ENCODE measurements at regions not wholly inside any gene's neighbourhood (a gene's known extent, or its start where the extent isn't known, plus 50 kb on each side); places are given as distances from the start of the nearest gene placed in this dataset.

- TF ChIP-seq POLR2AphosphoS5 (IDR thresholded peaks at IDR 0.05; ENCODE audit: low read depth, low read length) (no peak), REST (IDR thresholded peaks at IDR 0.05; ENCODE audit: insufficient read depth in 1 of 2, low read depth in 2 of 2, low read length in 2 of 2) (no peak), TAF1 (IDR thresholded peaks at IDR 0.05; ENCODE audit: borderline replicate concordance, insufficient read depth, low read length) (no peak), FOXP2 (optimal IDR thresholded peaks at IDR 0.05; ENCODE audit: borderline replicate concordance, extremely low read depth, extremely low read length, insufficient read depth) (no peak), SIN3A (IDR thresholded peaks at IDR 0.05; ENCODE audit: borderline replicate concordance, insufficient read depth, low read length) (no peak)
Observed at GRCh38 chr16:64416216-64417005, 705.5 kb downstream of the CDH11 start.

GRCh38 chr16:64412578-64413280 is 709.1 kb downstream of the CDH11 start:
- no peak for TF ChIP-seq REST (IDR thresholded peaks at IDR 0.05; ENCODE audit: insufficient read depth in 1 of 2, low read depth in 2 of 2, low read length in 2 of 2)
- TF ChIP-seq TAF1 (IDR thresholded peaks at IDR 0.05; ENCODE audit: borderline replicate concordance, insufficient read depth, low read length): no peak
- TF ChIP-seq FOXP2 (optimal IDR thresholded peaks at IDR 0.05; ENCODE audit: borderline replicate concordance, extremely low read depth, extremely low read length, insufficient read depth): no peak
- TF ChIP-seq POLR2AphosphoS5 (IDR thresholded peaks at IDR 0.05; ENCODE audit: low read depth, low read length): no peak
- no peak for TF ChIP-seq SIN3A (IDR thresholded peaks at IDR 0.05; ENCODE audit: borderline replicate concordance, insufficient read depth, low read length)

DNA sequence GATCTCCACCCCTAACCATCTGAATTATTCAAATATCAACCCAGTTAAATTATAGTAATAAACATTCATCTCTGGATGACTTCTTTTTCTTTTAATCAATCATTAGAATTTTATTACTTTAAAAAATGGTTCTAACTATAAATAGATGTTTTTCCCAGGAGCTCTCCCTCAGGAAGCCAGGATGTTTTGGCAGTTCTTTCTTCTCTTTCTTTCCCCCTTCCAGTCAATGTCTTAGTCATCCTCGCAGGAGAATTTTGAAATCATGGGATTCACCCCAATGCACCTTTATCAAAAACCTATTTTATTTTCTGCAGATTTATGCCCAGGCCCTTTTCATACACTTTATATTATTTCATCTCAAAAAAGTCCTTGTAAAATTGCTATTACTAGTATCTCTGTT is 711.6 kb downstream of the CDH11 start:
- TF ChIP-seq FOXP2 (optimal IDR thresholded peaks at IDR 0.05; ENCODE audit: borderline replicate concordance, extremely low read depth, extremely low read length, insufficient read depth) (no peak), POLR2AphosphoS5 (IDR thresholded peaks at IDR 0.05; ENCODE audit: low read depth, low read length) (no peak), REST (IDR thresholded peaks at IDR 0.05; ENCODE audit: insufficient read depth in 1 of 2, low read depth in 2 of 2, low read length in 2 of 2) (no peak), TAF1 (IDR thresholded peaks at IDR 0.05; ENCODE audit: borderline replicate concordance, insufficient read depth, low read length) (no peak), SIN3A (IDR thresholded peaks at IDR 0.05; ENCODE audit: borderline replicate concordance, insufficient read depth, low read length) (no peak)

GRCh38 chr16:64409783-64410210 is 712.1 kb downstream of the CDH11 start:
- no peak for TF ChIP-seq POLR2AphosphoS5 (IDR thresholded peaks at IDR 0.05; ENCODE audit: low read depth, low read length)
- no peak for TF ChIP-seq REST (IDR thresholded peaks at IDR 0.05; ENCODE audit: insufficient read depth in 1 of 2, low read depth in 2 of 2, low read length in 2 of 2)
- TF ChIP-seq TAF1 (IDR thresholded peaks at IDR 0.05; ENCODE audit: borderline replicate concordance, insufficient read depth, low read length): no peak
- TF ChIP-seq SIN3A (IDR thresholded peaks at IDR 0.05; ENCODE audit: borderline replicate concordance, insufficient read depth, low read length): no peak
- no peak for TF ChIP-seq FOXP2 (optimal IDR thresholded peaks at IDR 0.05; ENCODE audit: borderline replicate concordance, extremely low read depth, extremely low read length, insufficient read depth)

All from PFSK-1 (cell line).